ENCODE measurements at regions not wholly inside any gene's neighbourhood (a gene's known extent, or its start where the extent isn't known, plus 50 kb on each side); places are given as distances from the start of the nearest gene placed in this dataset.
"Not testable (repeated sequence)": the region's sequence is repeated elsewhere in the genome, so short reads cannot be mapped to it uniquely, and the experiment has no call there.

DNA sequence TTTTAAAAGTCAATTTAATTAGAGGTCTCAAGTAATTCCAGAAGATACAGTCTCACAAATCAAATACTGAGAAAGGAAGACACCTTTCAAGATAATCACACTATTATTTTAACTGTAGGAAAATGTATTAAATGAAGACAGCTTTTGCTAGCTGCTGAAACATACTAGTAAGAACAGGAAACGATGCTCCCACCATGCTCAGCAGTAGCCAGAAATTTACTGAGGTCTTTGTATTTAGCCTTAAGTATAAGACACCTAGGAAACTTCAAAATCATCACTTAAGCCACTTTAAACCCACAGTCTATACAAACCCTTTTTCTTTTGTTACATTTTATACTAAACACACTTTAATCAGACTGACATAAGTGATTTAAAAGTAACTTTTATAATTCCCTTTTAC is 72.7 kb upstream of the NPIPB12 start:
- intact Hi-C loops (cut with DNase I), result not testable (repeated sequence)

DNA sequence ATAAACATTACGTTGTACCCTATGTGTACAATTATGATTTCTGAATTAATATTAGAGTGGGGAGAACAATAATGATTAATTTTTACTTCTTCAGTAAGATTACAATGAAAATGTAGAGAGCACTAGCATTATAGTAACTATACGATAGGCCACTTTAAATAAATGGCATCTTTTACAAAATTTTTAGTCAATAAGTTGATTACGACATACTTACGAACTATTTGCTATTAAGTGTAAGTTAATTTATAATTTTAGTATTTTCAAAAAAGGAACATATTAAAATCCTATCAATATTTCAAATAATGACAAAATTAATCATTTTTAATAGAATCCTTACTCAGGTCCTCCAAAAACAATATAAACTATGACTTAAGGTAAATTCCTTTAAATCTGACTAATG is 75.6 kb upstream of the NPIPB12 start:
- intact Hi-C loops (cut with DNase I), result not testable (repeated sequence)

More for the DNA sequence above, 72.7 kb upstream of the NPIPB12 start:
- not testable (repeated sequence) for DNase-seq

DNA sequence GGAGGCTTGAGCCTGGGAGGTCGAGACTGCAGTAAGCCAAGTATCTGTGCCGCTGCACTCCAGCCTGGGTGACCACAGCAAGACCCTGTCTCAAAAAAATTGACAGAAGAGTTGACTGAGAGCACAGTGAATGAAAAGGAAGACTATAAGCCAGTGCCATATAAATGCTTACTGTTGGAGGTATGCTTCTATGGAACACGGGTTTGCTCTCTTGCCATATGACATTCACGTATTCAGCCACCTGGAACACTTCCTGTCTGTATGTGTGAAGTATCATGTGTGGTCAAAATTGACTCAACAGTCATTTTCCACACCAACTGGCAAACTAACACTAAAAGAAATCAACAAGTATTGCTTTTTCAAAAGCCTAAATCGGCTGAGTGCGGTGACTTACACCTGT is 71.1 kb upstream of the SPN start:
- DNase-seq; intact Hi-C loops (cut with DNase I): not testable (repeated sequence)

More for the DNA sequence above, 75.6 kb upstream of the NPIPB12 start:
- DNase-seq, result not testable (repeated sequence)

DNA sequence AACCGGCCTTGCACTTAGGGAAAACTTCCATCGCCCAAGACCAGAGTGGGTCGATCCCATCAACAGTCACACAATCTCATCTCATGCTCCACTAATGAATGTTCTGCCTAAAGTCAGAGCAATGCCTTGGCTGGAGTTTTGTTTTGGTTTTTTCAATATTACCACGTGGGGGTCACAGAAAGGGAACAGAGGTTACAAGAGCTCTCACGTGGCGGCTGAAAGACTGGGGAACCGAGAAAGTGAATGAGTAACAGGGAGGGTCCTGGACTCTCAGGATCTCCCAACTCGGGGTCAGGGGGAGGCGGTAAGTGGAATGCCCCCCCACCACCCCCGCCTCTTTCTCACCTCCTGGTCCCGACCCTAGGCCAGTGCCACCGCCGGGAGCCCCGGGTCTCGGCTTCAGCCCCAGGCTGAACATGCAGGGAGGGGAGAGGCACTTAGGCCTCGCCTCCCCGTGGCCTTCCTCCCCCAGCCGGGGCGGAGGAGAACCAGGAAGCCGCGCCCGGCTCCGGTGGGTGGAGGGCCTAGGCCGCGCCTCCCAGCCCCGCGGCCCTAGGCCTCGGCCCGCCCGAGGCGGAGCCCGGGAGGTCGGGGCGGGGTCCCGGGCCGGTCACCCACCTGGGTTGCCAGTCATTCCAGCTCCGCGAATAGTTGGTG is 68.7 kb upstream of the SPN start:
- peak in 1 of 10 donors; percentile 28 for DNase-seq
- intact Hi-C loops (cut with DNase I), result not testable (repeated sequence)

- intact Hi-C loops (cut with DNase I), result not testable (repeated sequence)
- DNase-seq, result peak; percentile 85 to 98 (median 88)
Measured at GRCh38 chr16:29594926-29595838, 67.9 kb upstream of the SPN start.

DNA sequence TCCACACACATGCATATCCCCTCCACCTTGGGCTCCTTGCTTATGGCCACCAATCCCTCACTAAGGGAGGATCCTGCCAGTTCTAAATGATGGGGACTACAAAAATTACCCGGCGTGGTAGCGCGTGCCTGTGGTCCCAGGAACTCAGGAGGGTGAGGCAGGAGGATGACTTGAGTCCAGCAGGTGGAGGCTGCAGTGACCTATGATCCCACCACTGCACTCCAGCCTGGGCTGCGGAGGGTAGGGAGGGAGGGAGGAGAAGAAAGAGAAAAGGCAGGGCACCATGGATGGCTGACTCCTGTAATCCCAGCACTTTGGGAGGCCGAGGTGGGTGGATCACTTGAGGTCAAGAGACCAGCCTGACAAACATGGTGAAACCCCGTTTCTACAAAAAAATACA is 66.0 kb upstream of the SPN start:
- DNase-seq; intact Hi-C loops (cut with DNase I): not testable (repeated sequence)

GRCh38 chr16:29600111-29601000 is 62.7 kb upstream of the SPN start:
- intact Hi-C loops (cut with DNase I), result not testable (repeated sequence)

DNA sequence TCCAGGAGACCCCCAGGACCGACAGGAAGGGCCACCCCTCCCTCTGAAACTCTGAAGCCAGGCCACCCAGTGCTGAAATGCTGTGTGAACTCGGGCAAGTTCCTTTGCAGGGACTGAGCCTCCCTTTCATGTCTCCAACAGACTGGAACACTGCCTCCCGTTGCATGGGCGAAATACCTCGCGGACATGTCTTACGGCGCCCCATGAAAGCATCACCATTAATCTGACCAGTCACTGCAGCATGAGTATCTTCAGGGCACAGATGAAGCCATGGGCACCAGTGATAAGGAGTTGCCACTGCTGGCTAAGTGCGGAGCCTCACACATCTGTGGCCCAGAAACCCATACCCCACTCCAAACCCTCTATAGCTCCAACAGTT is 60.8 kb upstream of the SPN start:
- intact Hi-C loops (cut with DNase I); DNase-seq: not testable (repeated sequence)

More at GRCh38 chr16:29600111-29601000, 62.7 kb upstream of the SPN start:
- peak in 1 of 10 donors; percentile 66 for DNase-seq

DNA sequence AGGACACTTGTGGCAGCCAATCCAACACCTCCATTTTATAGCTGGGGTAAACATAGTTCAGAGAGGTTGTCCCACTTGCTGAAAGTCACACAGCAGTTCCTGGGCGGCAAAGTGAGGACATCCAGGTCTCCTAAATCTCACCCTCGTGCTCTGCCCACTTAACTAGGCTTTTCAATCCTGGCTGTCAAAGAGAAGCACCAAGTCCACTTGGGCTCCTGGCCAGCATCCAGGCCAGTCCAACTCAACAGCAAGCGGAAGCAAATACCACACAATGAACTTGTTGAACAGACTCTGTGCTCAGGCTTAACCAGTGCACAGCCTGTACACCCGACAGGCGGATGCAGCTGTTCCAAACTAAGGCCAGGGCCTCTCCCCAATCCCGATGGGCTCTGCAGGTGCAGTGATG is 60.4 kb upstream of the SPN start:
- DNase-seq; intact Hi-C loops (cut with DNase I): not testable (repeated sequence)

GRCh38 chr16:29604631-29605549 is 58.2 kb upstream of the SPN start:
- DNase-seq, result peak in 2 of 10 donors; percentile 82 to 90
- intact Hi-C loops (cut with DNase I), result not testable (repeated sequence)

GRCh38 chr16:29605593-29606205 is 57.3 kb upstream of the SPN start:
- intact Hi-C loops (cut with DNase I); DNase-seq: not testable (repeated sequence)

DNA sequence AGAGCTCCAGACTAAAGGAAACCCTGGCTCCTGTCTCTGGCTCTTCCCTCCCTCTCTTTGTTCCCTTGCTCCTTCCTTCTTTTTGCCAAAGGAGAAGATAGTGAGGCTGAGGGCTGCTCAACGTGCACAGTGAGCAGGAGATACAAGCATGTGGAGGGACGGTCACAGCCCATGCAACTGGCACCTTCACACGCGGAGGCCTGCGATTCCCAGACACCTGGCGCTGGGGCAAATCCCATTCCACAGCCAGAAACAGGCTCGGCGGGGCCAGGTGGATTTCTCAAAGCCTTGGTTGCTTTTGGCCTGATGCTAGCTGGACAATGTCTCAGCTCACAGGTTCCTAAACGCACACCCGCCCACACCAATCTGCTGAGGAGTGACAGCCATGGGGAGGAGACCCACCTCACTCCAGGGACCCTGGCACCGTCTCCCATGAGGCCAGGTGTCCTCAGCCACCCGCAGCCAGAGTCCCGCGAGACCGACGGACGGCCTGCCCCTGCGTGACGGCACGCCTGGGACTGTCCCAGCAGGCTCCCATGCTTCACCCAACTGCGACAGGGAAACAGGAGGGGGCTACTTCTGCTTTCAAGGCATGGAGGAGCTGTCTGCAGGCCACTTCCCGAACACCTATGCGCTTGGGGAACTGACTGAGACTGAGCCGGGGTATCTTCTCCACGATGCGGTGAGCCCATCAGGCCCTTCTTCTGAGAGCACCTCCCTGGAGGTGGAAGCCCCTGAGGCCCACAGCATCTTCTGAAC is 56.2 kb upstream of the SPN start:
- intact Hi-C loops (cut with DNase I), result not testable (repeated sequence)
- DNase-seq, result peak in 2 of 10 donors; percentile 82 to 88

DNA sequence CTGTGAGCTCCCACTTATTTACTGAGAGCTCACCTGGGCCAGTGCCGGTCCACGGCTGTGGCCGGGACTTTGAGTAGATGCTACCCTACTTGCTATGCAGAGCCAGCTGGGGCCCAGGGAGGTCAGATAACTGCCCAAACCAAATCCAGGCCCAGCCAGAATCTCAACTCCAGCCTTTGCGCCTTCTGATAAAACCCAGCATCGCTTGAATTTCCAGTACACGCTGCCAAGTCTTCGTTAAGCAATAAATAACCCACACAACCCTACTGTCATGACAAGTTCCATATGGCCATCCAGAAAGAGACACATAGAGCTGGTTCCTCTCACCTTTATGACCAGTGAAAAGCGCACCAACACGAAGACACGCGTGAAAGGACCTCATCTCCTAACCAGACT is 55.6 kb upstream of the SPN start:
- DNase-seq; intact Hi-C loops (cut with DNase I): not testable (repeated sequence)

GRCh38 chr16:29612381-29613306 is 50.4 kb upstream of the SPN start:
- intact Hi-C loops (cut with DNase I), result not testable (repeated sequence)
- DNase-seq, result peak in 2 of 10 donors; percentile 50 to 84
